Lower leg skin (tissue), 3 donors: ENCODE measurements at regions not wholly inside any gene's neighbourhood (a gene's known extent, or its start where the extent isn't known, plus 50 kb on each side); places are given as distances from the start of the nearest gene placed in this dataset.

Experiments used
- POLR2A ChIP-seq, 2 donors: fragments of 450-650 bp; IDR thresholded peaks; one replicate each; pipeline ENCODE4 v1.6.1; 2016 to 2017; ENCODE audit warnings: antibody characterized with exemption in 2 of 2, mild to moderate bottlenecking in 1 of 2, moderate library complexity in 1 of 2
- TF ChIP-seq, protein P1 (sequence below), 3 donors: fragments of 450-650 bp; IDR thresholded peaks; one replicate each; pipeline ENCODE4 v1.5.1; 2016; ENCODE audit warnings: antibody characterized with exemption in 3 of 3, mild to moderate bottlenecking in 3 of 3, moderate library complexity in 2 of 3

DNA sequence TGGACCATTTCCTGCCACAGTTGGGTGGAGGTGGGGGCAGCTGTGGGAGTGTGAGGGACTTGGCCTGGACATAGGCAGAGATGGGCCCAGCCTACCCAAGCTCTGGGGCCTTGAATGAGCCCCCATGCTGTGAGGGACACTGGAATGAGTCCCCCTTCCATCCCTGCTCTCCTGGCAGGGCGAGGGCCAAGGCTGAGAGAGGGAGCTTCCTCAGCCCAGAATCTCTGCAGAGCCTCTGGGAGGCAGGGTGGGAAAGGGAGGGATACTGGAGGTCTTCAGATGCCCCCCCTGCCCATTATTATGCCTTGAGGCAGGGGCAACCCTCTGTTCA is 124.5 kb upstream of the PJA1 start:
- TF ChIP-seq, protein P1, sequence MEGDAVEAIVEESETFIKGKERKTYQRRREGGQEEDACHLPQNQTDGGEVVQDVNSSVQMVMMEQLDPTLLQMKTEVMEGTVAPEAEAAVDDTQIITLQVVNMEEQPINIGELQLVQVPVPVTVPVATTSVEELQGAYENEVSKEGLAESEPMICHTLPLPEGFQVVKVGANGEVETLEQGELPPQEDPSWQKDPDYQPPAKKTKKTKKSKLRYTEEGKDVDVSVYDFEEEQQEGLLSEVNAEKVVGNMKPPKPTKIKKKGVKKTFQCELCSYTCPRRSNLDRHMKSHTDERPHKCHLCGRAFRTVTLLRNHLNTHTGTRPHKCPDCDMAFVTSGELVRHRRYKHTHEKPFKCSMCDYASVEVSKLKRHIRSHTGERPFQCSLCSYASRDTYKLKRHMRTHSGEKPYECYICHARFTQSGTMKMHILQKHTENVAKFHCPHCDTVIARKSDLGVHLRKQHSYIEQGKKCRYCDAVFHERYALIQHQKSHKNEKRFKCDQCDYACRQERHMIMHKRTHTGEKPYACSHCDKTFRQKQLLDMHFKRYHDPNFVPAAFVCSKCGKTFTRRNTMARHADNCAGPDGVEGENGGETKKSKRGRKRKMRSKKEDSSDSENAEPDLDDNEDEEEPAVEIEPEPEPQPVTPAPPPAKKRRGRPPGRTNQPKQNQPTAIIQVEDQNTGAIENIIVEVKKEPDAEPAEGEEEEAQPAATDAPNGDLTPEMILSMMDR (IDR thresholded peaks at IDR 0.05): no peak
- TF ChIP-seq POLR2A (IDR thresholded peaks at IDR 0.05): no peak
